ENCODE measurements at regions not wholly inside any gene's neighbourhood (a gene's known extent, or its start where the extent isn't known, plus 50 kb on each side); places are given as distances from the start of the nearest gene placed in this dataset.
A peak's percentile ranks its signal among the peaks of the same experiment; 100 is the strongest.

- no peak for DNase-seq
- TF ChIP-seq POLR2A (IDR thresholded peaks at IDR 0.05) (no peak), EP300 (IDR thresholded peaks at IDR 0.05) (no peak), CTCF (IDR thresholded peaks at IDR 0.05) (no peak), POLR2AphosphoS5 (IDR thresholded peaks at IDR 0.05) (no peak)
- intact Hi-C loops (cut with DNase I): no loop called here
- WGBS, 2 donors: 79 to 84% methylated on average over 11 of the region's 11 CpGs
- Histone ChIP-seq H3K27me3 (no peaks in the 10 kb centered on the region), H3K4me1 (no peaks in the 10 kb centered on the region), H3K4me3 (no peak overlapping the region), H3K9me3 (no peaks in the 10 kb centered on the region), H3K27ac (no peak overlapping the region), H3K36me3 (no peaks in the 10 kb centered on the region)
Measured at GRCh38 chr18:57982372-57983021, 61.5 kb upstream of the NEDD4L start.

- no peak overlapping the region for H3K4me3 ChIP-seq
- DNase-seq: no peak
- no peaks in the 10 kb centered on the region for H3K9me3 ChIP-seq
- no peaks in the 10 kb centered on the region for H3K36me3 ChIP-seq
- H3K27ac ChIP-seq: no peak overlapping the region
- intact Hi-C loops (cut with DNase I): no loop called here
- 95 to 97% methylated on average over 3 of the region's 3 CpGs for WGBS, 2 donors
- H3K4me1 ChIP-seq: no peaks in the 10 kb centered on the region
- TF ChIP-seq CTCF (IDR thresholded peaks at IDR 0.05) (no peak), EP300 (IDR thresholded peaks at IDR 0.05) (no peak), POLR2AphosphoS5 (IDR thresholded peaks at IDR 0.05) (no peak), POLR2A (IDR thresholded peaks at IDR 0.05) (no peak)
- H3K27me3 ChIP-seq: no peaks in the 10 kb centered on the region
Measured at GRCh38 chr18:57981308-57982028, 62.6 kb upstream of the NEDD4L start.

GRCh38 chr18:57980573-57981307 lies 63.3 kb upstream of the NEDD4L start:
- no peak for DNase-seq
- TF ChIP-seq POLR2AphosphoS5 (IDR thresholded peaks at IDR 0.05) (no peak), POLR2A (IDR thresholded peaks at IDR 0.05) (no peak)
- Histone ChIP-seq H3K27me3 (no peaks in the 10 kb centered on the region), H3K4me1 (no peaks in the 10 kb centered on the region), H3K36me3 (no peaks in the 10 kb centered on the region), H3K27ac (no peak overlapping the region), H3K4me3 (no peak overlapping the region), H3K9me3 (no peaks in the 10 kb centered on the region)
- 85 to 87% methylated on average over 4 of the region's 4 CpGs for WGBS, 2 donors
- intact Hi-C loops (cut with DNase I): no loop called here

GRCh38 chr18:57976230-57976773 lies 67.7 kb upstream of the NEDD4L start:
- DNase-seq: no peak
- H3K9me3 ChIP-seq: no peaks in the 10 kb centered on the region
- peak overlapping the region in 1 of 4 donors; percentile 22 for H3K27ac ChIP-seq
- H3K4me1 ChIP-seq: no peaks in the 10 kb centered on the region
- H3K27me3 ChIP-seq: no peaks in the 10 kb centered on the region
- no peak for TF ChIP-seq CTCF (IDR thresholded peaks at IDR 0.05)
- TF ChIP-seq POLR2AphosphoS5 (IDR thresholded peaks at IDR 0.05): no peak
- TF ChIP-seq EP300 (IDR thresholded peaks at IDR 0.05): no peak
- no peak for TF ChIP-seq POLR2A (IDR thresholded peaks at IDR 0.05)
- no peaks in the 10 kb centered on the region for H3K36me3 ChIP-seq
- no peak overlapping the region for H3K4me3 ChIP-seq
- 47 to 68% methylated on average over 2 of the region's 2 CpGs for WGBS, 2 donors
- intact Hi-C loops (cut with DNase I): no loop called here

- Histone ChIP-seq H3K27me3 (no peaks in the 10 kb centered on the region), H3K27ac (no peak overlapping the region), H3K36me3 (no peaks in the 10 kb centered on the region), H3K9me3 (no peaks in the 10 kb centered on the region), H3K4me1 (no peaks in the 10 kb centered on the region), H3K4me3 (no peak overlapping the region)
- intact Hi-C loops (cut with DNase I): no loop called here
- TF ChIP-seq EP300 (IDR thresholded peaks at IDR 0.05) (no peak), POLR2AphosphoS5 (IDR thresholded peaks at IDR 0.05) (no peak), CTCF (IDR thresholded peaks at IDR 0.05) (no peak), POLR2A (IDR thresholded peaks at IDR 0.05) (no peak)
- DNase-seq: no peak
- WGBS, 2 donors: 77 to 85% methylated on average over 2 of the region's 2 CpGs
Measured at GRCh38 chr18:57975805-57976204, 68.2 kb upstream of the NEDD4L start.

All from sigmoid colon (tissue), 6 donors.